Stomach (tissue), 4 donors: ENCODE measurements at regions not wholly inside any gene's neighbourhood (a gene's known extent, or its start where the extent isn't known, plus 50 kb on each side); places are given as distances from the start of the nearest gene placed in this dataset.

Experiments
- CTCF ChIP-seq, 7 experiments: fragments of 450-650 bp in 4 of 7; fragments of 200-600 bp in 3 of 7; sonication (generic) in 3 of 7; IDR thresholded peaks; one replicate each; pipeline ENCODE4 v1.5.1; 2016 to 2019; ENCODE audit warnings: antibody characterized with exemption in 7 of 7, control low read depth in 2 of 7, mild to moderate bottlenecking in 1 of 7
- POLR2A ChIP-seq, 4 donors: fragments of 450-650 bp; IDR thresholded peaks; one replicate each; pipeline ENCODE4 v1.6.1; 2016; ENCODE audit warnings: antibody characterized with exemption in 4 of 4, control low read depth in 2 of 4, mild to moderate bottlenecking in 1 of 4, moderate library complexity in 1 of 4

DNA sequence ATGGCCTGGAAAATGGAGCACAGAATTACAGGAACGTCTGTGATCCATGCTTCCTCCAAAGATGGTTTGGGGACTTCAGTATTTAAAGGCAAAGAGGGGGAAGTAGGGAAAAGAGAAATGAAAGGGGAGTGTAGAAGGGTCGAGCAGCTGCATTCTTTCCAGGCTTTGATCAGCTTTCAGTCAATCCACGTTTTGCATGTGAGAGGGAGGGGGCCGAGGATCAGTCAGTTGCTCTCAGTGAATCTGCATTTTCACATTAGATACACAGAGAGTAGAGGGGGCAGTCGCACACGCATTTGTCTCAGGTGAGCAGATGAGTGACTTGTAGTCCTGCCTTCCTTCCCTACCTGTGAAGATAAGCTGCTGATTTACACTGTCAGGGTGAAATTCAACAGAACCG lies 78.8 kb downstream of the FOXF2 start:
- TF ChIP-seq CTCF (IDR thresholded peaks at IDR 0.05): no peak
- TF ChIP-seq POLR2A (IDR thresholded peaks at IDR 0.05): no peak
